ENCODE measurements at regions not wholly inside any gene's neighbourhood (a gene's known extent, or its start where the extent isn't known, plus 50 kb on each side); places are given as distances from the start of the nearest gene placed in this dataset.

DNA sequence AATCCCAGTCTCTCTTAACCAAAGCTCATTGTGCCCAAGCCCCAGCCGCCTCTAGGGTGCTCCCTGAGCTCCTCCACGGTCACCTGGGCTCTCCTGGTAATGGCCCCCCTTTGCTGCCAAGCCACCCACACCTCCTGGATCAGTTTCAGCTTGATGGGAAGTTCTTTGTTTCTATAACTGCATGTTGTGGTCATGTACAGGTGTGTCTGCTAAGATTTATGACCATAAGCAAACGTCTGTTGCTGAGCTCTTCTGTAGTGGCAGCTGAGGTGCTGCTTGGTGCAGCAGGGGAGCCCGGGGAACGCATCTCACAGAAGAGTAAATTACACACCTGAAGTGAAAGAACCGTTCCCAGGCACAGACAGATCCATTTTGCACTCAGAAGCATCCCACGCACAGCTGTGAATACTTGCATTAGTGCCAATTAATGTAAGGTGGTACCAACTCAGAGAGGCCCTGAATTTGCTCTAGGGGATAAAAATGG is 194.6 kb upstream of the ARID1B start:
- ATAC-seq, result no peak
- no peaks in the 10 kb centered on the region for H4K20me1 ChIP-seq (ENCODE audit: insufficient read depth)
- no peaks in the 10 kb centered on the region for H3K9me2 ChIP-seq (ENCODE audit: insufficient read depth)
- no peaks in the 10 kb centered on the region for H3K4me1 ChIP-seq (ENCODE audit: control insufficient read depth in 1 of 2, insufficient read depth in 2 of 2, low read length in 2 of 2)
- no peak overlapping the region for H3K4me3 ChIP-seq (replicated peaks in 1 of 2; ENCODE audit: low read depth in 1 of 2, low read length in 2 of 2)
- no peak overlapping the region for H3K4me2 ChIP-seq (ENCODE audit: low read length)
- H3K27ac ChIP-seq (ENCODE audit: low read depth, low read length), result no peak overlapping the region
- H3K36me3 ChIP-seq (ENCODE audit: control insufficient read depth in 1 of 2, insufficient read depth in 2 of 2, low read length in 2 of 2), result no peaks in the 10 kb centered on the region
- ChIA-PET RAD21 (ENCODE audit: low non-redundant PET in 1 of 2, low total read pairs in 2 of 2, uncharacterized antibody in 2 of 2, unreplicated experiment in 2 of 2) (no interaction called here), POLR2A (no interaction called here), CTCF (no interaction called here)
- H3K27me3 ChIP-seq (ENCODE audit: insufficient read depth, low read length), result no peaks in the 10 kb centered on the region
- intact Hi-C loops (cut with micrococcal nuclease), result no loop called here
- no peaks in the 10 kb centered on the region for H3K79me2 ChIP-seq (ENCODE audit: insufficient read depth, low read length)
- H2AFZ ChIP-seq (ENCODE audit: low read depth, low read length, poor library complexity, severe bottlenecking), result no peak overlapping the region
- peaks cover 3 to 4% of the 10 kb centered on the region in 2 experiments; a peak in 2 of 4 replicates for H3K9me3 ChIP-seq (ENCODE audit: control insufficient read depth in 1 of 2, insufficient read depth in 1 of 2, low read depth in 1 of 2, low read length in 2 of 2)
- BruUV-seq (replicated peaks), result no TSS peak
- TF ChIP-seq, protein P1, sequence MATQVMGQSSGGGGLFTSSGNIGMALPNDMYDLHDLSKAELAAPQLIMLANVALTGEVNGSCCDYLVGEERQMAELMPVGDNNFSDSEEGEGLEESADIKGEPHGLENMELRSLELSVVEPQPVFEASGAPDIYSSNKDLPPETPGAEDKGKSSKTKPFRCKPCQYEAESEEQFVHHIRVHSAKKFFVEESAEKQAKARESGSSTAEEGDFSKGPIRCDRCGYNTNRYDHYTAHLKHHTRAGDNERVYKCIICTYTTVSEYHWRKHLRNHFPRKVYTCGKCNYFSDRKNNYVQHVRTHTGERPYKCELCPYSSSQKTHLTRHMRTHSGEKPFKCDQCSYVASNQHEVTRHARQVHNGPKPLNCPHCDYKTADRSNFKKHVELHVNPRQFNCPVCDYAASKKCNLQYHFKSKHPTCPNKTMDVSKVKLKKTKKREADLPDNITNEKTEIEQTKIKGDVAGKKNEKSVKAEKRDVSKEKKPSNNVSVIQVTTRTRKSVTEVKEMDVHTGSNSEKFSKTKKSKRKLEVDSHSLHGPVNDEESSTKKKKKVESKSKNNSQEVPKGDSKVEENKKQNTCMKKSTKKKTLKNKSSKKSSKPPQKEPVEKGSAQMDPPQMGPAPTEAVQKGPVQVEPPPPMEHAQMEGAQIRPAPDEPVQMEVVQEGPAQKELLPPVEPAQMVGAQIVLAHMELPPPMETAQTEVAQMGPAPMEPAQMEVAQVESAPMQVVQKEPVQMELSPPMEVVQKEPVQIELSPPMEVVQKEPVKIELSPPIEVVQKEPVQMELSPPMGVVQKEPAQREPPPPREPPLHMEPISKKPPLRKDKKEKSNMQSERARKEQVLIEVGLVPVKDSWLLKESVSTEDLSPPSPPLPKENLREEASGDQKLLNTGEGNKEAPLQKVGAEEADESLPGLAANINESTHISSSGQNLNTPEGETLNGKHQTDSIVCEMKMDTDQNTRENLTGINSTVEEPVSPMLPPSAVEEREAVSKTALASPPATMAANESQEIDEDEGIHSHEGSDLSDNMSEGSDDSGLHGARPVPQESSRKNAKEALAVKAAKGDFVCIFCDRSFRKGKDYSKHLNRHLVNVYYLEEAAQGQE (IDR thresholded peaks at IDR 0.05; ENCODE audit: low read depth), result no peak
- TF ChIP-seq, protein P2, sequence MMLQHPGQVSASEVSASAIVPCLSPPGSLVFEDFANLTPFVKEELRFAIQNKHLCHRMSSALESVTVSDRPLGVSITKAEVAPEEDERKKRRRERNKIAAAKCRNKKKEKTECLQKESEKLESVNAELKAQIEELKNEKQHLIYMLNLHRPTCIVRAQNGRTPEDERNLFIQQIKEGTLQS (IDR thresholded peaks at IDR 0.05), result no peak
- TF ChIP-seq POLR2AphosphoS5 (IDR thresholded peaks at IDR 0.05; ENCODE audit: low read depth, low read length) (no peak), JUND (IDR thresholded peaks at IDR 0.05) (no peak), EZH2 (IDR thresholded peaks at IDR 0.05) (no peak), ZNF274 (IDR thresholded peaks at IDR 0.05; ENCODE audit: low read depth, low read length) (no peak), YY1 (IDR thresholded peaks at IDR 0.05; ENCODE audit: extremely low read depth, insufficient replicate concordance, low read depth, low read length) (no peak)
- TF ChIP-seq, protein P3, sequence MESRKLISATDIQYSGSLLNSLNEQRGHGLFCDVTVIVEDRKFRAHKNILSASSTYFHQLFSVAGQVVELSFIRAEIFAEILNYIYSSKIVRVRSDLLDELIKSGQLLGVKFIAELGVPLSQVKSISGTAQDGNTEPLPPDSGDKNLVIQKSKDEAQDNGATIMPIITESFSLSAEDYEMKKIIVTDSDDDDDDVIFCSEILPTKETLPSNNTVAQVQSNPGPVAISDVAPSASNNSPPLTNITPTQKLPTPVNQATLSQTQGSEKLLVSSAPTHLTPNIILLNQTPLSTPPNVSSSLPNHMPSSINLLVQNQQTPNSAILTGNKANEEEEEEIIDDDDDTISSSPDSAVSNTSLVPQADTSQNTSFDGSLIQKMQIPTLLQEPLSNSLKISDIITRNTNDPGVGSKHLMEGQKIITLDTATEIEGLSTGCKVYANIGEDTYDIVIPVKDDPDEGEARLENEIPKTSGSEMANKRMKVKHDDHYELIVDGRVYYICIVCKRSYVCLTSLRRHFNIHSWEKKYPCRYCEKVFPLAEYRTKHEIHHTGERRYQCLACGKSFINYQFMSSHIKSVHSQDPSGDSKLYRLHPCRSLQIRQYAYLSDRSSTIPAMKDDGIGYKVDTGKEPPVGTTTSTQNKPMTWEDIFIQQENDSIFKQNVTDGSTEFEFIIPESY (IDR thresholded peaks at IDR 0.05; ENCODE audit: extremely low read depth, insufficient replicate concordance, low read length), result no peak
- TF ChIP-seq, protein P4, sequence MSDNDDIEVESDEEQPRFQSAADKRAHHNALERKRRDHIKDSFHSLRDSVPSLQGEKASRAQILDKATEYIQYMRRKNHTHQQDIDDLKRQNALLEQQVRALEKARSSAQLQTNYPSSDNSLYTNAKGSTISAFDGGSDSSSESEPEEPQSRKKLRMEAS (IDR thresholded peaks at IDR 0.05), result no peak
- H3K9ac ChIP-seq (ENCODE audit: low read length), result no peak overlapping the region
- no peak for DNase-seq (ENCODE audit: low read depth, low spot score)
